ENCODE measurements at regions not wholly inside any gene's neighbourhood (a gene's known extent, or its start where the extent isn't known, plus 50 kb on each side); places are given as distances from the start of the nearest gene placed in this dataset.
"Not testable (repeated sequence)": the region's sequence is repeated elsewhere in the genome, so short reads cannot be mapped to it uniquely, and the experiment has no call there.

GRCh38 chr9:107819772-107820565, 330.4 kb upstream of the KLF4 start:
- no peak for TF ChIP-seq MYC (IDR thresholded peaks at IDR 0.05; ENCODE audit: low read depth, low read length)
- no peak for TF ChIP-seq POLR2A (IDR thresholded peaks at IDR 0.05; ENCODE audit: extremely low read depth, insufficient read length)
- no peak for TF ChIP-seq CTCF (IDR thresholded peaks at IDR 0.05; ENCODE audit: low read depth, low read length)
- no peak for TF ChIP-seq MAX (IDR thresholded peaks at IDR 0.05; ENCODE audit: low read depth, low read length)
- no peak overlapping the region for H3K4me3 ChIP-seq (ENCODE audit: low read depth, low read length)

GRCh38 chr9:107818503-107818829, 328.9 kb upstream of the KLF4 start:
- not testable (repeated sequence) for DNase-seq (ENCODE audit: low read depth); H3K4me3 ChIP-seq (ENCODE audit: low read depth, low read length)

More at GRCh38 chr9:107819772-107820565, 330.4 kb upstream of the KLF4 start:
- no peak for DNase-seq (ENCODE audit: low read depth)

- DNase-seq (ENCODE audit: low read depth); H3K4me3 ChIP-seq (ENCODE audit: low read depth, low read length): not testable (repeated sequence)
Observed at GRCh38 chr9:107817595-107818502, 328.3 kb upstream of the KLF4 start.

GRCh38 chr9:107816561-107817021, 327.0 kb upstream of the KLF4 start:
- no peak for DNase-seq (ENCODE audit: low read depth)
- TF ChIP-seq MYC (IDR thresholded peaks at IDR 0.05; ENCODE audit: low read depth, low read length) (no peak), POLR2A (IDR thresholded peaks at IDR 0.05; ENCODE audit: extremely low read depth, insufficient read length) (no peak), MAX (IDR thresholded peaks at IDR 0.05; ENCODE audit: low read depth, low read length) (no peak), CTCF (IDR thresholded peaks at IDR 0.05; ENCODE audit: low read depth, low read length) (no peak)
- H3K4me3 ChIP-seq (ENCODE audit: low read depth, low read length), result no peak overlapping the region

GRCh38 chr9:107815782-107816560, 326.4 kb upstream of the KLF4 start:
- no peak overlapping the region for H3K4me3 ChIP-seq (ENCODE audit: low read depth, low read length)
- DNase-seq (ENCODE audit: low read depth), result no peak
- TF ChIP-seq POLR2A (IDR thresholded peaks at IDR 0.05; ENCODE audit: extremely low read depth, insufficient read length) (no peak), MAX (IDR thresholded peaks at IDR 0.05; ENCODE audit: low read depth, low read length) (no peak), MYC (IDR thresholded peaks at IDR 0.05; ENCODE audit: low read depth, low read length) (no peak), CTCF (IDR thresholded peaks at IDR 0.05; ENCODE audit: low read depth, low read length) (no peak)

- H3K4me3 ChIP-seq (ENCODE audit: low read depth, low read length), result no peak overlapping the region
- DNase-seq (ENCODE audit: low read depth), result no peak
- no peak for TF ChIP-seq MAX (IDR thresholded peaks at IDR 0.05; ENCODE audit: low read depth, low read length)
- TF ChIP-seq POLR2A (IDR thresholded peaks at IDR 0.05; ENCODE audit: extremely low read depth, insufficient read length), result no peak
- TF ChIP-seq MYC (IDR thresholded peaks at IDR 0.05; ENCODE audit: low read depth, low read length), result no peak
- TF ChIP-seq CTCF (IDR thresholded peaks at IDR 0.05; ENCODE audit: low read depth, low read length), result no peak
Observed at GRCh38 chr9:107813287-107813686, 323.7 kb upstream of the KLF4 start.
